ENCODE measurements at regions not wholly inside any gene's neighbourhood (a gene's known extent, or its start where the extent isn't known, plus 50 kb on each side); places are given as distances from the start of the nearest gene placed in this dataset.

- no peak for TF ChIP-seq CTCF (IDR thresholded peaks at IDR 0.05; ENCODE audit: extremely low read depth in 1 of 2, insufficient read depth in 1 of 2, low read depth in 1 of 2, low read length in 2 of 2)
- no peak for TF ChIP-seq POLR2A (IDR thresholded peaks at IDR 0.05; ENCODE audit: low read depth, low read length)
Measured at GRCh38 chr3:127358641-127359040, 70.8 kb upstream of the PRR20G start.

All from endothelial cell of umbilical vein (primary cell).